AG09319 (cell line): ENCODE measurements at regions not wholly inside any gene's neighbourhood (a gene's known extent, or its start where the extent isn't known, plus 50 kb on each side); places are given as distances from the start of the nearest gene placed in this dataset.

Experiments used
- DNase-seq: peaks from one replicate; pipeline ENCODE4 v3.0.0-alpha.2; 2010; ENCODE audit warnings: low read depth; ENCODE audit errors: extremely low read depth
- TF ChIP-seq, protein P1 (sequence below): IDR thresholded peaks from 2 replicates; pipeline ENCODE4 v1.5.1; 2011; ENCODE audit warnings: low read depth, mild to moderate bottlenecking, inconsistent platforms, low read length, moderate library complexity

DNA sequence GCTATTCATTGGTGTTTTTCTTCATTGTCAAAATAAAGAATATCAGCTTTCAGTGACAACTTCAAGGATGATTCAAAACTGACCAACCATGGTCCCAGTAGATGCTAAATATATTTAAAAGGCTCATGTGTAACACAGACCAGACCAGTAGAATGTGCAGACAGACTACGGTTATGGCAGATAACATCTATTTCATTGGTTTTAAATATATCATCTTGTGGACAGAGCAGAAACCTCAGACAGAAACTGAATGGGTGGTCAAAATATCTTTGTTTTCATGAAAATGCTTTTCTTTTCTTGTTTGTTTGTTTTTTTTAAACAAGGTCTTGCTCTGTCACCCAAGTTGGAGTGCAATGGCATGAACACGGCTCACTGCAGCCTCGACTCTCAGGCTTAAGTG lies 107.4 kb upstream of the CREB1 start:
- TF ChIP-seq, protein P1, sequence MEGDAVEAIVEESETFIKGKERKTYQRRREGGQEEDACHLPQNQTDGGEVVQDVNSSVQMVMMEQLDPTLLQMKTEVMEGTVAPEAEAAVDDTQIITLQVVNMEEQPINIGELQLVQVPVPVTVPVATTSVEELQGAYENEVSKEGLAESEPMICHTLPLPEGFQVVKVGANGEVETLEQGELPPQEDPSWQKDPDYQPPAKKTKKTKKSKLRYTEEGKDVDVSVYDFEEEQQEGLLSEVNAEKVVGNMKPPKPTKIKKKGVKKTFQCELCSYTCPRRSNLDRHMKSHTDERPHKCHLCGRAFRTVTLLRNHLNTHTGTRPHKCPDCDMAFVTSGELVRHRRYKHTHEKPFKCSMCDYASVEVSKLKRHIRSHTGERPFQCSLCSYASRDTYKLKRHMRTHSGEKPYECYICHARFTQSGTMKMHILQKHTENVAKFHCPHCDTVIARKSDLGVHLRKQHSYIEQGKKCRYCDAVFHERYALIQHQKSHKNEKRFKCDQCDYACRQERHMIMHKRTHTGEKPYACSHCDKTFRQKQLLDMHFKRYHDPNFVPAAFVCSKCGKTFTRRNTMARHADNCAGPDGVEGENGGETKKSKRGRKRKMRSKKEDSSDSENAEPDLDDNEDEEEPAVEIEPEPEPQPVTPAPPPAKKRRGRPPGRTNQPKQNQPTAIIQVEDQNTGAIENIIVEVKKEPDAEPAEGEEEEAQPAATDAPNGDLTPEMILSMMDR: no peak
- no peak for DNase-seq

DNA sequence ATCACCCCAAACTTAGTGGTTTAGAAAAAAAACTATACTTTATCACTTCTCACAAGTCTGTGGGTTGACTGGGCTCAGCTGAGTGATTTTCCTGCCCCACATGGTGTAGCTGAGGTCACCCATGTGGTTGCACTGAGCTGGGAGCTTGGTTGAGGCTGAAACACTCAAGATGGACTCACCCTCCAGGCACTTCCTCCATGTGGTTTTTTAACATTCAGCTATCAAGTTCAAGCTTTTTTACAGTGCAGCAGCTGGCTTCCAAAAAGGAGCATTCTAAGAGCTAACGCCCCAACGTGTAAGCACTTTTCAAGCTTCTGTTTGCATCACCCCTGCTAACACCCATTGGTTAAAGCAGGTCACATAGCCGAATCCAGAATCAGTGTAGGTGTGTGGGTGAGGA lies 105.9 kb upstream of the CREB1 start:
- TF ChIP-seq, protein P1: no peak
- DNase-seq: no peak

DNA sequence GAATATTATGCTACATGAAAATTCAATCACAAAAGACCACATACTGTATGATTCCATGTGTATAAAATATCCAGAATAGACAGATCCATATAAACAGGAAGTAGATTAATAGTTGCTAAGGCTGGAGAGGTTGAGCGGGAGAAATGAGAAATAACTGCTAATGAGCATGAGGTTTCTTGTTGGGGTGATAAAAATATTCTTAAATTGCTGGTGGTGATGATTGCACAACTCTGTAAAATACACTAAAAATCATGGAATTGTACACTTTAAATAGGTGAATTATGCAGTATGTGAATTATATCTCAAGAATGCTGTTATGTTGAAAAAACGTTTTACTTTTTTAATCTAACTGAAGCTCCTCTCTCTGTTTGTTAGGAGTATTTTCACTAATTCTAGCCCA lies 101.8 kb upstream of the CREB1 start:
- no peak for DNase-seq
- TF ChIP-seq, protein P1: no peak

DNA sequence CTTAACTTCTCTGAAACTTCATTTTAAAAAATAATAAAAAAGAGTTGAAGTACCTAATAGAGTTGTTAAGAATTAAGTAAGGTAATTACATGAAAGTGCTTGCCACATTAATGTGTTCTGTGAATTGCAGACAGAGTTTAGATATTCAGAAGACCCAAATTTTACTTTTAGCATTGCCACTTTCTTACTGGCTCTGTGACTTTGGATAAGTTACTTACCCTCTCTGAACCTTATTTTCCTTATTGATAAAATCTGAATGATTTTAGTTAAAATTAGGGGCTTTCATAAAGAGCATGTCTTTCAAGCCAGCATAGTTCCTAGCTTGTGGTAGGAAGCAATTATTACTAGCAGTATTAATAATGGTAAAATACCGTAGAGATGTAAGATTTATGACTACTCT lies 101.2 kb upstream of the CREB1 start:
- TF ChIP-seq, protein P1: no peak
- DNase-seq: no peak

DNA sequence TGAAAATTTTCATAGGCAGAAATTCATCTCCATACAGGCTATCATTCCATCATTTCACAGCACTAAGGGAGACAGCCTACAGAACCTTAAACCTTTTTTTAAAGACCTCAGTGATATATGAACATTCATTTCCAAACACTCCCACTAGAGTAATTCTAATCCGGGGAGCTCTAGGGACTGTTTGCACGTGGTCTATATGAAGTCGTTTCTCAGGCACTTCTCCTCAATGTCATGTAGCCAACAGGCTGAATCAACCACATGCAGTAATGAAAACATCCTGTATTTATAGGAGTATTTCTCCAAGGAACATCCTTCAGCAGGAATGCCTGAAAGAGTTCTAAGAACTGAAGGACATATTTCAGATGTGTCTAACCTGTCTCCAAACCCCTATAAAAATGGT lies 97.3 kb upstream of the CREB1 start:
- no peak for DNase-seq

DNA sequence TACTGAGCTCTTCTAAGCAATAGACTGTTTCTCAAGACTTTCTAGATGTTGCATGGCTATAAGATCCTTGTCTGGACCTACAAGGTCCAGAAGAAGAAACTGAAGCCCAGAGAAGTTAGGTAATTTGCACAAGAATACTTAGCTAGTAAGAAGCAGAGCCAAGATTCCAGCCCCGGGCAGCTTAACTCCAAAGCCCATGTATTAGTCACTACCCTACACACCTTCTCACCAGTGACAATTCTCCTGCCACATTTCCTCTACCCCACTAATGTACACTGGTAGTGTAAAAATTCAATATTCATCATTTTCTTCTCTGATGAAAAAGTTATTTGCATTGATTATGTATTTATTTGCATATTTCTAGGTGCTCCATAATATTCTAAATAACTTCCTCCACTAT lies 95.5 kb upstream of the CREB1 start:
- TF ChIP-seq, protein P1: no peak
- DNase-seq: no peak

More for the DNA sequence above, 97.3 kb upstream of the CREB1 start:
- TF ChIP-seq, protein P1: no peak

DNA sequence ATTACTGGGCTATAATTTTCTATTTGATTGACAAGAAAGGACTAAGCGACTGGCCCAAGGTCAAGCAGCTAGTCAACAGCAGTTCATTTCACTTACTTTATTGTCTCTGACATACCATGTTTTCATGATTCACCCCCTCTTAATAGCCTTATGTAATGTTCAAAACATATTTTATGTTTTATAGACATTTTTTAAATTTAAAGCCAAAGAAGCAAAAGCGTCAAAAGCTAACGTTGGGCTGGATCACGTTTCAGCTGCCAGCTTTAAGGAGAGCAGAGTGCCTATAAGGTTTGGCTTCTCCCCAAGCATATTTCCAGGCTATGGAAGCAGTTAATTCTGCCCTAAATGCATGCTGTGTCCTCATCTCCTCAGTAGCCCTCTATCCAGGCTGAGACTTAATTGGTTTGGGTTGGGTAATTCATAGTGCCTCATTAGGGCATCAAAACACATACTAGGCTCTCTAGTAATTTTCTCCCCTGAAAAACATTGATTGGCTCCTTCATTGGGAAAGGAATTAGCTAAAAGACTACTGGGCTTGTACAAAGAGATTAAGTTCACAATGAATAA lies 94.8 kb upstream of the CREB1 start:
- no peak for DNase-seq
- TF ChIP-seq, protein P1: no peak
